ENCODE measurements at regions not wholly inside any gene's neighbourhood (a gene's known extent, or its start where the extent isn't known, plus 50 kb on each side); places are given as distances from the start of the nearest gene placed in this dataset.

GRCh38 chr2:21314322-21314835 is 190.6 kb downstream of the TDRD15 start:
- no peaks in the 10 kb centered on the region for H3K9me3 ChIP-seq (ENCODE audit: low read depth, low read length)
- H3K27ac ChIP-seq, result no peak overlapping the region
- no peak overlapping the region for H3K4me3 ChIP-seq
- H3K9ac ChIP-seq (ENCODE audit: insufficient read length), result no peak overlapping the region
- no peak for TF ChIP-seq EZH2 (IDR thresholded peaks at IDR 0.05)
- no peak for TF ChIP-seq FOXP2 (optimal IDR thresholded peaks at IDR 0.05; ENCODE audit: control extremely low read depth, extremely low read length, insufficient read depth)
- TF ChIP-seq POLR2AphosphoS5 (IDR thresholded peaks at IDR 0.05; ENCODE audit: borderline replicate concordance, low read depth, low read length), result no peak
- H3K36me3 ChIP-seq (ENCODE audit: insufficient read depth, low read length), result no peaks in the 10 kb centered on the region
- no peak for DNase-seq (ENCODE audit: low read depth, low spot score)

GRCh38 chr2:21317131-21317530 is 193.4 kb downstream of the TDRD15 start:
- H3K4me3 ChIP-seq, result no peak overlapping the region
- H3K9me3 ChIP-seq (ENCODE audit: low read depth, low read length), result no peaks in the 10 kb centered on the region
- TF ChIP-seq EZH2 (IDR thresholded peaks at IDR 0.05), result no peak
- no peak for TF ChIP-seq FOXP2 (optimal IDR thresholded peaks at IDR 0.05; ENCODE audit: control extremely low read depth, extremely low read length, insufficient read depth)
- TF ChIP-seq POLR2AphosphoS5 (IDR thresholded peaks at IDR 0.05; ENCODE audit: borderline replicate concordance, low read depth, low read length), result no peak
- no peak for DNase-seq (ENCODE audit: low read depth, low spot score)
- H3K27ac ChIP-seq, result no peak overlapping the region
- no peaks in the 10 kb centered on the region for H3K36me3 ChIP-seq (ENCODE audit: insufficient read depth, low read length)
- H3K9ac ChIP-seq (ENCODE audit: insufficient read length), result no peak overlapping the region

DNA sequence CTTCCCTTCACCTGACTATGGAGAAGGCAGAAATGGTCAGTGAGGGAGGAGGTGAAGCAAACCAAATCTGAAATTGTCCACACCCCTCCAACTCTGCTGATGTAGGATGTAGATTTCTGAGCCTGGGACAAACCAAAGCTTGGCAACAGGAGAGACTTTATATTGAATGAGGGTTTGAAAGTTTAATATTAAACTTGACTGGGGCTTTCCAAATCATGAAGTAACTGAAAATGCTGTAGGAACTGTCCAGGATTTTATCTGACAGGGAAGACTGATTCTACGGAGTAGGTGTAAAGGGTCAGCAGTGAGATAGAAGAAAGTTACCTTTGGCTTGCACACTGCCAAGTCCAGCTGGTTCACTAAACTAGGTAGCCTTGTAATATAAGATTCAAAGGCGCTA is 194.5 kb downstream of the TDRD15 start:
- no peak for TF ChIP-seq FOXP2 (optimal IDR thresholded peaks at IDR 0.05; ENCODE audit: control extremely low read depth, extremely low read length, insufficient read depth)
- no peak for TF ChIP-seq EZH2 (IDR thresholded peaks at IDR 0.05)
- TF ChIP-seq POLR2AphosphoS5 (IDR thresholded peaks at IDR 0.05; ENCODE audit: borderline replicate concordance, low read depth, low read length), result no peak
- no peak for DNase-seq (ENCODE audit: low read depth, low spot score)
- Histone ChIP-seq H3K9ac (ENCODE audit: insufficient read length) (no peak overlapping the region), H3K4me3 (no peak overlapping the region), H3K9me3 (ENCODE audit: low read depth, low read length) (no peaks in the 10 kb centered on the region), H3K27ac (no peak overlapping the region), H3K36me3 (ENCODE audit: insufficient read depth, low read length) (no peaks in the 10 kb centered on the region)

- Histone ChIP-seq H3K9ac (ENCODE audit: insufficient read length) (no peak overlapping the region), H3K36me3 (ENCODE audit: insufficient read depth, low read length) (no peaks in the 10 kb centered on the region), H3K27ac (no peak overlapping the region), H3K9me3 (ENCODE audit: low read depth, low read length) (no peaks in the 10 kb centered on the region), H3K4me3 (no peak overlapping the region)
- no peak for DNase-seq (ENCODE audit: low read depth, low spot score)
- TF ChIP-seq POLR2AphosphoS5 (IDR thresholded peaks at IDR 0.05; ENCODE audit: borderline replicate concordance, low read depth, low read length) (no peak), FOXP2 (optimal IDR thresholded peaks at IDR 0.05; ENCODE audit: control extremely low read depth, extremely low read length, insufficient read depth) (no peak), EZH2 (IDR thresholded peaks at IDR 0.05) (no peak)
Measured at GRCh38 chr2:21326152-21326551, 202.4 kb downstream of the TDRD15 start.

- DNase-seq (ENCODE audit: low read depth, low spot score), result no peak
- Histone ChIP-seq H3K27ac (no peak overlapping the region), H3K4me3 (no peak overlapping the region), H3K9ac (ENCODE audit: insufficient read length) (no peak overlapping the region), H3K9me3 (ENCODE audit: low read depth, low read length) (no peaks in the 10 kb centered on the region), H3K36me3 (ENCODE audit: insufficient read depth, low read length) (no peaks in the 10 kb centered on the region)
- TF ChIP-seq POLR2AphosphoS5 (IDR thresholded peaks at IDR 0.05; ENCODE audit: borderline replicate concordance, low read depth, low read length), result no peak
- TF ChIP-seq EZH2 (IDR thresholded peaks at IDR 0.05), result no peak
- TF ChIP-seq FOXP2 (optimal IDR thresholded peaks at IDR 0.05; ENCODE audit: control extremely low read depth, extremely low read length, insufficient read depth), result no peak
Measured at GRCh38 chr2:21328177-21328576, 204.4 kb downstream of the TDRD15 start.

DNA sequence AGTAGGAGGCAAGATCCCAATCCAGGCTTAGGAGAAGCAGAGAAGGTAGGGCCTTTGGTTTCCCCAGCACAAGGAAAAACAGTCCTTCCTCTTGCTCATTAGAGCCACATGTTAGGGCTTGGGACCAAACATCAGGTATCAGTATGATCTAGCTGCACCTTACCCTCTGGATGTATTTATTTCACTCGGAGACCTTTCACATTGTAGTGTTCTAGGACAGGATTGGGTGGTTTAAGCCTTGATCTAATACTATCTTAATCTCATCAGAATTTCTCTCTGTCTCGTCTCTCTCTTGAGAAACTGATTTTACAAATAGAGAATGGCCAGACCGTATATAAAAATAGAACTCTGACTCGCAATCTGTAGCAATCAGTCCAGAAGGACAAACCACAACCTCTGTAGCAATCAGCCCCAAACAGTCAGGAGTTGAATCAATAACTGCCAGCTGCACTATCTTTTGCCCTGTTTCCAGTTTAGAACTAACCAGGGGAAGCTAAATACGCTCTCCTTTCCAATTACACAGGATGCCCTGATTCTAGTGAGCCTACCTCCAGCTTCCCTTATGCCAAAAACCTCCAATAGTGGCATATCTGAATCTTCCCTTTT is 207.1 kb downstream of the TDRD15 start:
- no peak for DNase-seq (ENCODE audit: low read depth, low spot score)
- Histone ChIP-seq H3K9me3 (ENCODE audit: low read depth, low read length) (no peaks in the 10 kb centered on the region), H3K27ac (no peak overlapping the region), H3K36me3 (ENCODE audit: insufficient read depth, low read length) (no peaks in the 10 kb centered on the region), H3K9ac (ENCODE audit: insufficient read length) (no peak overlapping the region), H3K4me3 (no peak overlapping the region)
- TF ChIP-seq POLR2AphosphoS5 (IDR thresholded peaks at IDR 0.05; ENCODE audit: borderline replicate concordance, low read depth, low read length) (no peak), EZH2 (IDR thresholded peaks at IDR 0.05) (no peak), FOXP2 (optimal IDR thresholded peaks at IDR 0.05; ENCODE audit: control extremely low read depth, extremely low read length, insufficient read depth) (no peak)

- no peaks in the 10 kb centered on the region for H3K9me3 ChIP-seq (ENCODE audit: low read depth, low read length)
- TF ChIP-seq POLR2AphosphoS5 (IDR thresholded peaks at IDR 0.05; ENCODE audit: borderline replicate concordance, low read depth, low read length), result no peak
- no peak for TF ChIP-seq EZH2 (IDR thresholded peaks at IDR 0.05)
- TF ChIP-seq FOXP2 (optimal IDR thresholded peaks at IDR 0.05; ENCODE audit: control extremely low read depth, extremely low read length, insufficient read depth), result no peak
- H3K4me3 ChIP-seq, result no peak overlapping the region
- DNase-seq (ENCODE audit: low read depth, low spot score), result no peak
- no peak overlapping the region for H3K9ac ChIP-seq (ENCODE audit: insufficient read length)
- H3K36me3 ChIP-seq (ENCODE audit: insufficient read depth, low read length), result no peaks in the 10 kb centered on the region
- H3K27ac ChIP-seq, result no peak overlapping the region
Measured at GRCh38 chr2:21331625-21332370, 208.0 kb downstream of the TDRD15 start.

DNA sequence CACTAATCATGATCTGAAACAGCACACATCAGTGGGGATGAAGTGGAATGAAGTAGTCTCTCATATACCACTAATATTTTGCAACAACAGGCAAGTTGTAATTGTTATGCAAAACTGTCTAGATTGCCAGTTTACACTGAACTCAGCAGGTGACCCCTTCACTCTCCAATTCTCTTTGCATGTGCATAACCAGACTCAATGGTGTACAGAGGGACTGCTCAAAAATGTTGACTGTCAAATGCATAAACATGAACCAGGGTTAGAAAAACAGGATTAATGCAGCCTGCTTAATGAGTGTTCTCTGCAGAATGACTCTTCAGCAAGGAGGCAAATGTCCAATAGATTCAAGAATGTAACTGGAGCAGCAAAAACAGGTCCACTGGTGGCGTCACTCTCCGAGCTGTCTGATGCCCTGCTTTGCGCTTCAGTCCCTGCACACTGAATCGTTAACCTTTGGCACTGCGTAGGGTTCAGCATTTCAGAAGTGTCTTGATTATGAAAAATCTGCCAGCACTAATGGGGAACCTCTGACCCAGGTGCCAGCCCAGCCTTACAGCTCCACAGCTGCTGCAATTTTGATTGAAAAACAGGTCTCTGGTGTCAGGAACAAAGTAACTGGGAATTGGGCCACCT is 209.3 kb downstream of the TDRD15 start:
- no peak overlapping the region for H3K9ac ChIP-seq (ENCODE audit: insufficient read length)
- H3K27ac ChIP-seq, result no peak overlapping the region
- H3K9me3 ChIP-seq (ENCODE audit: low read depth, low read length), result no peaks in the 10 kb centered on the region
- H3K36me3 ChIP-seq (ENCODE audit: insufficient read depth, low read length), result no peaks in the 10 kb centered on the region
- no peak for TF ChIP-seq FOXP2 (optimal IDR thresholded peaks at IDR 0.05; ENCODE audit: control extremely low read depth, extremely low read length, insufficient read depth)
- TF ChIP-seq POLR2AphosphoS5 (IDR thresholded peaks at IDR 0.05; ENCODE audit: borderline replicate concordance, low read depth, low read length), result no peak
- TF ChIP-seq EZH2 (IDR thresholded peaks at IDR 0.05), result no peak
- H3K4me3 ChIP-seq, result no peak overlapping the region
- no peak for DNase-seq (ENCODE audit: low read depth, low spot score)

Data from SK-N-MC (cell line).